ENCODE measurements at regions not wholly inside any gene's neighbourhood (a gene's known extent, or its start where the extent isn't known, plus 50 kb on each side); places are given as distances from the start of the nearest gene placed in this dataset.
"Not testable (repeated sequence)": the region's sequence is repeated elsewhere in the genome, so short reads cannot be mapped to it uniquely, and the experiment has no call there.

GRCh38 chr11:46223252-46223513 is 54.3 kb upstream of the CREB3L1 start:
- DNase-seq (ENCODE audit: low read depth), result no peak

GRCh38 chr11:46222490-46223251 is 54.8 kb upstream of the CREB3L1 start:
- DNase-seq (ENCODE audit: low read depth), result no peak

DNA sequence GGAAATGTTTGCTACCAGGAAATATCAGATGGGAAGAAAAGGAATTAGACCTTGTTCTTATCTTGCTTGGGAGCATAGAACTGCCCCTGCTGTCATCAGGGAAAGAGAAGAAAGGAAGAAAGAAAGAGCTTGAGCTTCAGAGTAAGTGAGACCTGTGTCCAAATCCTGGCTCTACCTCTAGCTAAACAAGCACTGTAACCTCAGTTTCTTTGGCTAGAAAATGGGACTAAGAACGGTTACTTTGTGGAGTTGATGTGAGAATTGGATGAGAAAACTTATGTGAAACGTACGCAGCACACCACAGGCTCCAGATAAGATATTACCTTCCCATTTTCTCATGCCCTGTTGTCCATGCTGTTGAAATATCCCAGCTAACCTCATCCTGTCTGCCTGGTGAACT is 57.1 kb upstream of the CREB3L1 start:
- no peak for DNase-seq (ENCODE audit: low read depth)

- no peak for DNase-seq (ENCODE audit: low read depth)
These were observed 60.7 kb upstream of the CREB3L1 start for GRCh38 chr11:46216765-46217089.

GRCh38 chr11:46216019-46216764 is 61.3 kb upstream of the CREB3L1 start:
- DNase-seq (ENCODE audit: low read depth), result no peak

- DNase-seq (ENCODE audit: low read depth), result no peak
These were observed 62.1 kb upstream of the CREB3L1 start for GRCh38 chr11:46215208-46215931.

DNA sequence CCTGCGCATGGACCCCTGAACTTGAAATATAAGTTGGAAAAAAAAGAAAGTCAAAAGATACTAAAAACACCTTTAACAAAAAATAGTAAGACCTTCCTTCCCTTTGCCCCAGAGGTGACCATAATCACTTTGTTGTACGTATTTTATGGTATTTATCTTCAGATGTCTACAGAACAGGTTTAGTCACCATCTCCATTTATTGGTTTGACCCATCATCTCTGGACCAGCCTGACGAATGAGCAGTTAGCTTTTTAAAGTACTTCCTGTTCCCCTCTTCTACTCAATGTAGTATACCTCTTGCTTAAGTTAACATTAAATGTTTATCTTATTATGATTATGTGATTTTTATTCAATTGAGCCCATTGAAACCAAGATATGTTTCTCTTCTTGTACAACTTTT is 64.7 kb upstream of the CREB3L1 start:
- no peak for DNase-seq (ENCODE audit: low read depth)

- no peak for DNase-seq (ENCODE audit: low read depth)
These were observed 66.6 kb upstream of the CREB3L1 start for GRCh38 chr11:46210856-46211255.

GRCh38 chr11:46210133-46210636 is 67.3 kb upstream of the CREB3L1 start:
- DNase-seq (ENCODE audit: low read depth), result peak; percentile 92

GRCh38 chr11:46209624-46210023 is 67.8 kb upstream of the CREB3L1 start:
- not testable (repeated sequence) for DNase-seq (ENCODE audit: low read depth)

DNA sequence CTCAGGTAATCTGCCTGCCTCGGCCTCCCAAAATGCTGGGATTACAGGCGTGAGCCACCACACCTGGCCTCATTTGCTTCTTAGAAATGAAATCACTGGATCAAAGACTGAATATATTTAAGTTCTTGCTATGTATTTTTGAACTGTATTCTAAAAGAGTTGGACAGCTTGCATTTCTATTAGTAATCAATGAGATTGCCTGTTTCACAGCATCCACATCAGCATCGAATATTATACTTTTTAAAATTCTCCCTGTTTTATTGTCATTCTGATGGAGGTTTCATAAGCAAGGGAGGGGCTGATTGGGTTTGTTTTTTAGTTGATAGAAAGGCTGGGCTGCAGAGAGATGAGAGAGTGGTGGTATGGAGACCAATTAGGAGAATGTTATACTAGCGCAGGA is 68.7 kb upstream of the CREB3L1 start:
- DNase-seq (ENCODE audit: low read depth), result no peak

DNA sequence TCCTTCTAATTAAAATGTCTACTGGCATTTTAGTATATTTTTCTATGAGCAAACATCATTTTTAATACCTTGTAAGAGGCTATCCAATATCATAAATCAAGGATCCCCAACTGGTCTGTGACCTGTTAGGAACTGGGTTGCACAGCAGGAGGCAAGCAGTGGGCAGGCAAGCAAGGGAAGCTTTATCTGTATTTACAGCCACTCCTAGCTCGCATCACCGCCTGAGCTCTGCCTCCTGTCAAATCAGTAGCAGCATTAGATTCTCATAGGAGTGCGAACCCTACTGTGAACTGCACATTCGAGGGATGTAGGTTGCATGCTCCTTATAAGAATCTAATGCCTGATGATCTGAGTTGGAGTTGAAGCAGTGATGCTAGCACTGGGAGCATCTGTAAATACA is 70.2 kb upstream of the CREB3L1 start:
- DNase-seq (ENCODE audit: low read depth), result no peak

- DNase-seq (ENCODE audit: low read depth), result not testable (repeated sequence)
These were observed 73.0 kb upstream of the CREB3L1 start for GRCh38 chr11:46204415-46204814.

DNA sequence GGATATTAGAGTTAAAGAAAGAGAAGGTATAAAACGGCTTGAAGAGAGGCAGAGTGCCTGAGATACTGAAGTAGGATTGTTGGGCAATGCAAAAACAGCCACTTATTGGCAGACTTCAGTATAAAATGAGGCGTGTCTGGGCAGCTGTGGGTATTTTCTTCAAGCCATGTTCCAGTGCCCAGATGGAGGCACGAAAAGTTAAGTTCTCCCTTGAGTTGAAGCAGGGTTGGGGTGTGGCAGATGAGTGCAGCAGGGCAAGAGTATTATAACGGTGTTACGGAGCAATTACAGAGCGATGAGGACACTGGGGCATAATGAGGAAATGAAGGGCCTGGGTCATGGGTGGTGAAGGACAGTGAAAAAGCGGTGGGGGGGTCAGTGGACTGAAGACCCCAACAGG is 73.7 kb upstream of the CREB3L1 start:
- no peak for DNase-seq (ENCODE audit: low read depth)

GRCh38 chr11:46202696-46203391 is 74.6 kb upstream of the CREB3L1 start:
- DNase-seq (ENCODE audit: low read depth), result no peak

DNA sequence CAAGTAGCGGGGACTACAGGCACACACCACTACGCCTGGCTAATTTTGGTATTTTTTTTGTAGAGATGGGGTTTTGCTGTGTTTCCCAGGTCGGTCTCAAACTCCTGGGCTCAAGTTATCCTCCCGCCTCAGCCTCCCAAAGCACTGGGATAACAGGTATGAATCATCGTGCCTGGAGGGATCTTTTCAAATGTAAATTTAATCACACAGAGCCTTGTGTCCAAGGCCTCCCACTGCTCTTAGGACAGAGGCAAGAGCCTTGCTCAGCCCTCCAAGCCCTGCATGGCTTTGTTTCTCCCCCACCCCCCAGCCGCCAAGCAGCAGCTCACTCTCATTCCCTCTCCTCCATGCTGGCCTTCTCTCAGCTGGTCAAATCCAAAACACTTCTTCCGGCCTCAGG is 75.3 kb upstream of the CREB3L1 start:
- DNase-seq (ENCODE audit: low read depth), result no peak

DNA sequence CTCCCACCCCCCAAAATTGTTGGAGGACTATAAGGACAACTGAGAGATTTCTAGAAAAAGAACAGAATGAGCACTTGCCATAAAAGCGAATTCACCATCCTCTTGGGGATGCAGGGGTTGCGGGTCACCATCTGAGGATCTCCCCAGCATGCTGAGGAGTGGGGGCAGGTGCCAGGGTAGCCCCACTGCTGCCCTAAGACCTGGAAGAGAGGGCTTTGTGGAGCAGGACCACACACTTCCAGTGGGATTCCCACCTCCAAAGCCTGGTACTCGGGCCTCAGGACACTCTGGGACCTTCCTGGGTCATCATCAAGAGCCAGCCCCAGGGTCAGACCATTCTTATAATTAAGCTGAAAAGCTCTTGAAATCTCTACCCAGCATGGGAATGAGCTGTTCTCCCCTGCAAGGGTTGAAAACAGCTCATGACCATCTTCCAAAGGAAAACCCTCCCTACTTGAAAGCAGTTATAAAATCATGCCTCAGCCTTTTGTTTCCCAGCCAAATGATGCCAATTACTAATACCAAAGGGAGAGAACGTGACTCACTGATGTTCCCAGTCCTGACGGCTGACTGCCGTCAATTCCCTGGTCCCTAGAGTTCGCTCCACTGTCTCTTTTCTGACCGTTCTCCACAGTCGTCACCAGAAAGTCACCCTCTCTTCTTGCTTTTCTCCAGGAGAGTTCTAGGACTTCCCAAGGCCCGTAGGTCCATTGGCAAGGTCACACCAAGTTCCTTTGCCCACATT is 76.8 kb upstream of the CREB3L1 start:
- peak; percentile 18 for DNase-seq (ENCODE audit: low read depth)

DNA sequence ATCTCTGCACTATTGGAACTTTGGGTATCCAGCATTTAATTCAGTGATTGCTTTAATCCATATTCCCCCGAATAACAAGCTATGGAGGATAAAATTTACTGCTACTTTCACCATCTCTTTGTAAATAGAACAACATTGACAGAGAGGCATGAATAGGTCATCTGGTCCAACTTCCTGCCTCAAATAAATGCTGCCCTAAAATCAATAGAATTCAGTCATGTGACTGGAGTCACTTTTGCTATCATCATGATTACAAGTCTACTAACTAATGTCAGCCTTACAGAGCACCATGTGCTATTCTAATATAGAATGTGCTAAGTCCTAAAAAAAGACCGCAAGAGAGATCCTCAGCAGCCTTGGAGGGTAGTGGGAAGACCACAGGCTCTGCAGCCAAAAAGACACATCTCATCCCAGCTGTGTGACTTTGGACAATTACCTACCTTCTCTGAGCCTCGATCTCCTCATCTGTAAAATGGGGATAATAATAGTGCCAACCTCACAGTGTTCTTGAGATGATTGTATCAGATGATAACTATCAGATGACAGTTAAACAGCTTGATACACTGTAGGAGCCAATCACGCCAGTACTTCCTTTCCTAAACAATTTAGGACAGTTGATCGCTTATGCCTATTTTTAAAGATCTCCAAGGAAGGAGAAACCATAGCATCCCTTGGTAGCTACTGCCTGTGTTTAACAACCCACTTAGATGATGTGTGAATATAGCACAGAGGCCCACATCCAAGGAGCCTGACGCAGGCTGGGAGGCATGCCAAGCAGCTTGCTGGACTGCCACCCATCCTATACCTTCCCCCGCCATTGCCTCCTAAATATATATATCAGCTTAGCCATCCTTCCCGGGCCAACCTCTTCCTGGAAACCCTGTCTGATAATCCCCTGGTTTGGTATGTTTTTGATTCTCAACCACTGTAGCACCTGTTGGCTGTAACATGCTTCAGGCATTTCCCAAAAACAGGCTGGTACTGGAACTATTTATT is 77.3 kb upstream of the PHF21A start:
- DNase-seq (ENCODE audit: low read depth), result no peak

DNA sequence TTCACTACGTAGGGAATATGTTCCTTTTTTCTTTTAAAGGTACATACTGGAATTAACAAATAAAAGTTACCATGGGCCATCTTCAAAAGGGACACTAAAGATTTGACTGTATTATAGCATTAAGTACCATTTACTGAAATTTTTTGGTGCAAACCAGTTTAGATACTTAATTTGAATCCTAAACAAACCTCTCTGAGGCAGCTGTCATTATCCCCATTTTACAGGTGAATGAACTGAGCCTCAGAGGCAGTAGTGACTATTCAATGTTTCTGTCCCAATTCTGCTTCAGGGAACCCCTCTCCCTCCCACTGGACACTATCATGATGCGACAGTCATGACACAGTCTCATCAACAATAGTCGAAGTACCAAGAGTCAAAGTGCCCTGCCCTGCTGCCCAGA is 76.2 kb upstream of the PHF21A start:
- DNase-seq (ENCODE audit: low read depth), result no peak

- DNase-seq (ENCODE audit: low read depth), result no peak
These were observed 66.8 kb upstream of the PHF21A start for GRCh38 chr11:46188017-46188416.

DNA sequence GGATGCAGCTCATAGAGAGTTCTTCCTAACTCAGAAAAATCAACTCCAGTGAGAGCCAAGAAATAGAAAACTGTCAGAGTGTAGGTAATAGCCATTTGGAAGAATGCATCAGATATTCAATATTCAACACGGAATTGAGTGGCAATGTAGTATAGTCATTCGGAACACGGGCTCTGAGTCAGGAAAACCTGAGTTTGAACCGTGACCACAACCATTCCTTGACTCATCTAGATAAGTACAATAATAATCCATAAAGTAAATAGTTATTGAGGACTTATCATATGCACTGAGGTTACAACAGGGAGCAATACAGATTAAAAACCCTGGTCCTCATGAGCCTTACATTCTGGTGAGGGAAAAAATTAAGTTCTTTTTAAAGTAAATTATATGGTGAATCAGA is 62.6 kb upstream of the PHF21A start:
- DNase-seq (ENCODE audit: low read depth), result peak; percentile 75
